Fibroblast of villous mesenchyme (primary cell): ENCODE measurements at regions not wholly inside any gene's neighbourhood (a gene's known extent, or its start where the extent isn't known, plus 50 kb on each side); places are given as distances from the start of the nearest gene placed in this dataset.
A peak's percentile ranks its signal among the peaks of the same experiment; 100 is the strongest.

Experiments
- DNase-seq: peaks from one replicate; pipeline ENCODE4 v3.0.0-alpha.2; 2010; ENCODE audit warnings: low read depth
- H3K4me3 ChIP-seq: 2 replicates; pipeline ENCODE4 v1.5.1; 2011; ENCODE audit warnings: low read depth, mild to moderate bottlenecking, low read length
- CTCF ChIP-seq: IDR thresholded peaks from 2 replicates; pipeline ENCODE4 v1.5.1; 2012; ENCODE audit warnings: low read depth, mild to moderate bottlenecking, low read length; ENCODE audit not compliant: insufficient read depth

DNA sequence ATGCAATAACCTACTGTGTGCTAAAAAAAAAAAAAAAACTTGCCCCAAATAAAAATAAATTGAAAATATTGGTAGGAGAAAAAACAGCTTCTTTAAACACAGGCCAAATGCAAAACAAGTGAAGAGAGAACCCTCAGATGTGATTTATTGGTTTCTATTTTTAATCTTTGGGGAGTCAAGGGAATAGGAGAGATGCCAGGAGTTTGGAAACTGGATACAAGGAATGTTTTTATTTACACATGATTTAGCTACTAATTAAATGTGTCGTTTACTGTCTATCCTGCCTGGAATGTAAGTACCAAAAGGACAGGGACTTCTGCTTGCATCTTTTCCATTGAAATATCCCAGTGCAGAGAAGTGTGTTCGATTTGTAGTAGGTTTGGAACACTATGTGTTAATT is 810.7 kb downstream of the MAFB start:
- H3K4me3 ChIP-seq = no peak overlapping the region
- no peak for DNase-seq
- TF ChIP-seq CTCF = no peak

- DNase-seq = no peak
- no peak for TF ChIP-seq CTCF
Measured at GRCh38 chr20:39877788-39878187, 811.2 kb downstream of the MAFB start.

DNA sequence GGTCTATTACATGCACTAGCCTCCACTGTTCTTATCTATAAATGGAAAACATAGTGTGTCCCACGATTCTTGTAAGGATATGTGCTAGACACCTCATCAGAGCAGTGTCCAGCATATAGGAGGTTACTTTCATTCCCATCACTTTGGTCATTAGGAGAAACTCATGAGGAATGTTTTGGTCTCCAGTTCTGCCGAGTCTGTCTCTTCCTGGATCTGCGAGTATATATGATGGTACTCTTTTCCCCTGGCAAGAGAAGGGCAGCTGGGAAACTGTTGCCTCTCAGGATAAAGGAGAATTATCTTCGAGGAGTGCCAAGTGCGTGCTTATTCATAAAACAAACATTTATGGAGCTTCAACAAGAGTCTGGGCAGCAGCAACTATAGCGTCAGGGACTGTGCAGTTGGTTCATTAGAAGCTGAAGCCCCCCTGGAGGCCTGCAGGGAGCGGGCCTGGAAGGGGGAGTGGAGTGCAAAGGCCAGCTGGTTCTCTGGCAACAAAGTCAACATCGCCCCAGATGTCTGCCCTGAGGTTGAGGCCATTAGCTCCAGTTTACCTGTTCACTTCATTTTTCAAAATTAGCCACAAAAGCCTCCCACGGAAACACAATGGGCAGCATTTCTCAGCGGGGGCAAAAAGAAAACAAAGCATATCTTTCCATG is 811.9 kb downstream of the MAFB start:
- no peak overlapping the region for H3K4me3 ChIP-seq
- no peak for TF ChIP-seq CTCF
- DNase-seq = no peak

More at GRCh38 chr20:39877788-39878187, 811.2 kb downstream of the MAFB start:
- H3K4me3 ChIP-seq = no peak overlapping the region

DNA sequence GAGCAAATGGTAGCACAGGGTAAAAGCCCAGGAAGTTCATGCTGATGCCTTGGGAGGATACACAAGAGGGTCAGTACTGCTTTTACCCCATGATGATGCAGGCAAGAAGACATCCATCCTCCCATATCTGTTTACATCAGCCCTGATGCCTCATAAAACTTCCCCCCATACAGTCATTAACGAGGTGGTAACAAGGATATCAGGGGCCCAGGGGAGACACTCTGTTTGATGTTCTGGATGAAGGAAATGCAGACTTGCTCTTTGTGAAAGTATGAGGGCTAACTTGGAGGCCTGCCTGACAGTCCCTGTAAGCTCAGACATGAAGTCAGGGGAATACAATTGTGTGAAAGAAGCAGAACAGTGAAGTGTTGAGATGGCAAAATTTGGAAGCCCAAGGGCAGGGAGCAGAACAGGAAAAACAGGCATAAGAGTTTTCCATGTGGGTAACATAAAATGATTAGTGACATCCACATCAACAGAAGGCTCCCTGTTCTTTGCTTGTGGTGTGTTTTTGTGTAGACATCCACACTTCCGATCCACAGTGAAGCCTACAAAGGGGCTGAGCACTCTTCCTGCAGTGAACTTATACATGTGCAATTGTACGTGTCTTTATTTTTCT is 813.4 kb downstream of the MAFB start:
- no peak for TF ChIP-seq CTCF
- H3K4me3 ChIP-seq = no peak overlapping the region
- DNase-seq = no peak

DNA sequence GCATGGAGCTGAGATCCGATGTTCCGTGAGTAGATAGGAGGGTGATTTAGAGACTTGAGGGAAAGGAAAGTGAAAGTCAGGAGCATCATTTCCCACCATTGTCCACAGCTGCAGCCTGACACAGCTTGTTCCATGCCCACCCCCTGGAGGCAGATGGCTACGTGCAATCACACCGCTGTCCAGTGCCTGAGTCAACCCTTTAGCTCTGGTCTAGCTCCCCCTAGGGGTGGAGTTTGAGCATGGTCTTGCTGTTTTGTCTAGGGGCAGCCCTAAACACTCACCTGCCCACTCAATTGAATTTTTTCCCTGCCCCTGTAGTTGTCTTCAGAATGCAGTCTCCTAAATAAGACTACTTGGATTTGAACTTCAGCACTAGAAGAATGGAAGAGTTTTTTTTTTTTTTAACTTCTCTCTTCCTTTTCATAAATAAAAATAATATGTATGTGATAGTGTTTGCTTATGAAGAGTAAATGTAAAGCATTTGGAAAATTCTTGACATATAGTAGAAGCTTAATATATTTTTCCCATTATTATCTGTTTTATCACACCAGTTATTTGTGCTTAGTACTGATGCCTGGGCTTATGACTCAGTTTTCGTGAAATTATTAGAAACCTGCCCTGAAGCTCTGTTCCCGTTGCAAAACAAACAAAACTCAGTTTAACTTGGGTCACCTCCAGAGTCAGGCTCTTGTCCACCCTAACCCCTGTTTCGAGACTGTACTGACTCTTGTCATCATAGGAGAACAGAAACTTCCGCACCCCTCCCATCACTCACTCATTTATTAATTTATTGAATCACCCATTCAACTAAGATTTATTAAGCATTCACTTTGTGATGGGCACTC is 814.8 kb downstream of the MAFB start:
- no peak overlapping the region for H3K4me3 ChIP-seq
- peak; percentile 91 for TF ChIP-seq CTCF
- peak; percentile 88 for DNase-seq

- no peak for TF ChIP-seq CTCF
- no peak for DNase-seq
- no peak overlapping the region for H3K4me3 ChIP-seq
Measured at GRCh38 chr20:39873286-39873685, 815.8 kb downstream of the MAFB start.
